ENCODE measurements at regions not wholly inside any gene's neighbourhood (a gene's known extent, or its start where the extent isn't known, plus 50 kb on each side); places are given as distances from the start of the nearest gene placed in this dataset.

DNA sequence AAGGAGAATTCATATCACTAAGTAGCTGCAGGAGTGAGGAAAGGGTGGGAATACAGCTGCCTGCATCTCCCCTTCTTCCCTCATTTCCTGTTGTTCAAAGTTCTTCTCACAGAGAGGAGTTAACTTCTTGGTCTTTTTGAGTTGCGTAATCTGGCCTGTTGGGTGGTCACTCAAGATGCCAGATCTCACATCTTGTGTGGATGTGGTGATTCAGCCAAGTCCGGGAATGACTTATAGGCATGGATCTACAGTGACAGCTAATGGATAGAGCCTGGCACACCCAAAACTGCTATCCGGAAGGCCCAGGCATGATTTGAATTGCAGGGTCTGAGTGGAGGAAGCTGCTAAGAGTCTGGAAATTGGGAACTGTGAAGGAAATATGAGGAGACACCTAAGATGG, 100.2 kb upstream of the SLC35B3 start:
- no peak for ATAC-seq (replicated peaks)
- no peak overlapping the region for H3K27ac Mint-ChIP-seq
- no peaks in the 10 kb centered on the region for H3K27me3 Mint-ChIP-seq
- no peaks in the 10 kb centered on the region for H3K4me1 Mint-ChIP-seq
- H3K4me3 Mint-ChIP-seq: no peak overlapping the region
- H3K36me3 Mint-ChIP-seq (ENCODE audit: low read depth): no peaks in the 10 kb centered on the region
- peaks cover 23% of the 10 kb centered on the region for H3K9me3 Mint-ChIP-seq

DNA sequence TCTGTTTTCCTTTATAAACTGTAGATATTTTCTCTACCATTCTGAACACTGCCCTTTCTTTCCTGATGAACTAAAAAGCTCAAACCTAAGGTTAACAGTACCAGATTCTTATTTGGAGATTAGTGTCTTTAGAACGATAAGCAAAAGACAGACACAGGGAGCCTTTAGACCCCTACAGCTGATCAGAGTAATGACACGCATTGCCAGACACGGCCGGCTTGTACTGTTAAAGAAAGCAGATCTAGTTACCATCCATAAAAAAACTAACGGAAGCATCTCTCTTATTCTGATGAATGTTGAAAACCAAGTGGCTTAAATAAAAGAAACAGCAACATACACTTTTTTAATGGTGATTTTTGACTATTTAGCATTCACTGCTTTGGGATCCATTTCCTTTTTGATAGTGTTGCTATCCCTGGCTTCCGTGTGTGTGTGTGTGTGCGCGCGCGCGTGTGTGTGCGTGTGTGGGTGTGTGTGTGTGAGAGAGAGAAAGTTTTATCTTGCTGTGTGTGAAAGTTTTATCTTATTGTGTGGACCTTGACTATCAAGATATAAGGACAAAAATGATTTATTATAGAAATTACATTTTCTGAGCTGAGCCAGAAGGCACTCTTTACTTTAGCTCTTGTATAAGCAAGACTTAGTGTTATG, 95.6 kb upstream of the SLC35B3 start:
- Mint-ChIP-seq H3K36me3 (ENCODE audit: low read depth) (no peaks in the 10 kb centered on the region), H3K4me1 (no peaks in the 10 kb centered on the region), H3K9me3 (peaks cover 6% of the 10 kb centered on the region), H3K4me3 (no peak overlapping the region), H3K27ac (no peak overlapping the region), H3K27me3 (no peaks in the 10 kb centered on the region)
- ATAC-seq (replicated peaks): no peak

GRCh38 chr6:8529250-8529649, 93.9 kb upstream of the SLC35B3 start:
- Mint-ChIP-seq H3K4me1 (no peaks in the 10 kb centered on the region), H3K27ac (no peak overlapping the region), H3K27me3 (no peaks in the 10 kb centered on the region), H3K4me3 (no peak overlapping the region), H3K9me3 (peaks cover 6% of the 10 kb centered on the region), H3K36me3 (ENCODE audit: low read depth) (no peaks in the 10 kb centered on the region)
- no peak for ATAC-seq (replicated peaks)

- ATAC-seq (replicated peaks): no peak
- no peaks in the 10 kb centered on the region for H3K27me3 Mint-ChIP-seq
- H3K4me1 Mint-ChIP-seq: no peaks in the 10 kb centered on the region
- H3K4me3 Mint-ChIP-seq: no peak overlapping the region
- no peak overlapping the region for H3K27ac Mint-ChIP-seq
- no peaks in the 10 kb centered on the region for H3K36me3 Mint-ChIP-seq (ENCODE audit: low read depth)
- peaks cover 6% of the 10 kb centered on the region for H3K9me3 Mint-ChIP-seq
These were observed 92.5 kb upstream of the SLC35B3 start for GRCh38 chr6:8527818-8528217.

DNA sequence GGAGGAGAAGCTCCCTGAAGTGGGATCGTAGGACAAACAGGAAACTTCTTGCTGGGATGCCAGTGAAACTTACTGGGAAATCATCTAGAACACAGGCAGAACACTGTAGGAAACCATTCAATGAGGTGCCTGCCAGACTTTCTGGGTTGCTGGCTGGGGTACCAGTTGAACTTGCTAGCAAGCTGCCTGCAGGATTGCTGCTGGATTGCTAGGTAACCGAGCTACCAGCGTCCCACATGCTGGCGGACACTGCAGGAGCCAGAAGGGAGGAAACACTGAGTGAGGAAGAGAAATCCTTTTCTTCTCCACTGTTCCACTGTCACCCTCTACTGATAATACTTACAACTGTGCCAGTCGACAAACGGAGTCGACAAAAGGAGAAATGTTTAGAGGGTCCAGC, 91.3 kb upstream of the SLC35B3 start:
- no peak for ATAC-seq (replicated peaks)
- Mint-ChIP-seq H3K27ac (no peak overlapping the region), H3K4me1 (no peaks in the 10 kb centered on the region), H3K4me3 (no peak overlapping the region), H3K36me3 (ENCODE audit: low read depth) (no peaks in the 10 kb centered on the region), H3K27me3 (no peaks in the 10 kb centered on the region), H3K9me3 (no peaks in the 10 kb centered on the region)

- Mint-ChIP-seq H3K27ac (no peak overlapping the region), H3K27me3 (no peaks in the 10 kb centered on the region), H3K36me3 (ENCODE audit: low read depth) (no peaks in the 10 kb centered on the region), H3K4me1 (no peaks in the 10 kb centered on the region), H3K4me3 (no peak overlapping the region), H3K9me3 (peaks cover 4% of the 10 kb centered on the region)
- no peak for ATAC-seq (replicated peaks)
These were observed 90.0 kb upstream of the SLC35B3 start for GRCh38 chr6:8525370-8525769.

DNA sequence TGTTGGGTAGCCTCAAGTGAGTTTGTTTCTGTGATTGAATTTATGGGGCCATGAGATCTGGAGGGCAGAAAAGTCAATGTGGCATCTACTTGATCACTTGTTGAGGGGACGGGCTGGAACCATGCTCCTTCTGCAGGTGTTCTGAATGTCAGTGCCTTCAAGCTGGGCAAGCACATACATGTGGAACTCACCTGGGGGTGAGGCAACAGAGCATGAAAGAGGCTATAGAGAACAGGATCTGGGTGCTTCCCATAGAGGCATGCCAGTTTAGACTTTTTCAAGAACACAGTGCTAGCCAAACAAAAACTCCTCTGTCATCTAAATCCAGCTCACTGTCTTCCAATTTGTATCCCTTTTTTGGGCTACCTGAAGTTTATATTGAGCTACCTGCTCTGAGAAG, 77.8 kb upstream of the SLC35B3 start:
- Mint-ChIP-seq H3K4me1 (no peaks in the 10 kb centered on the region), H3K36me3 (ENCODE audit: low read depth) (no peaks in the 10 kb centered on the region), H3K27ac (no peak overlapping the region), H3K27me3 (no peaks in the 10 kb centered on the region), H3K4me3 (no peak overlapping the region), H3K9me3 (no peaks in the 10 kb centered on the region)
- ATAC-seq (replicated peaks): no peak

- no peaks in the 10 kb centered on the region for H3K9me3 Mint-ChIP-seq
- ATAC-seq (replicated peaks): no peak
- H3K27me3 Mint-ChIP-seq: no peaks in the 10 kb centered on the region
- no peak overlapping the region for H3K4me3 Mint-ChIP-seq
- no peaks in the 10 kb centered on the region for H3K4me1 Mint-ChIP-seq
- H3K27ac Mint-ChIP-seq: no peak overlapping the region
- H3K36me3 Mint-ChIP-seq (ENCODE audit: low read depth): no peaks in the 10 kb centered on the region
These were observed 71.9 kb upstream of the SLC35B3 start for GRCh38 chr6:8507286-8507685.

- Mint-ChIP-seq H3K9me3 (no peaks in the 10 kb centered on the region), H3K27ac (no peak overlapping the region), H3K27me3 (no peaks in the 10 kb centered on the region), H3K36me3 (ENCODE audit: low read depth) (no peaks in the 10 kb centered on the region), H3K4me3 (no peak overlapping the region), H3K4me1 (no peaks in the 10 kb centered on the region)
- no peak for ATAC-seq (replicated peaks)
These were observed 70.8 kb upstream of the SLC35B3 start for GRCh38 chr6:8506126-8506525.

DNA sequence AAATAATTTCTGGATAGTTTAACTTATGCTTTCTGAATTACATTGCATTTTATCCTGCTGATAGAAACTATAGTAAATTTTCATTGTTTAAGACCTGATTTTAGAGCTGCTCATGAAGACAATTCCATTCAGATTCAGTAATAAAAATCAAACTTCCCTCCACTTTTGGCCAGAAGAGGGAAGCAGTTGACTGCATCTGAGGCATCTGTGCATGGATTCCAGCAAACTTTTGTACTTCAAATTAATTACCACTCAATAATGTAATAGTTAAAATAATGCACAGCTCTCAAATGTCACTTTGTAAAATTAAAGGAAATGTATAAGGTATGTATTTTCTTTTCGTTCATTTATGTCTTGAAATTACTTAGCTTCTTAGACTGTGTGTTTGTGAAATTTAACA, 64.2 kb upstream of the SLC35B3 start:
- Mint-ChIP-seq H3K4me3 (no peak overlapping the region), H3K36me3 (ENCODE audit: low read depth) (no peaks in the 10 kb centered on the region), H3K27me3 (peaks cover 3% of the 10 kb centered on the region), H3K4me1 (no peaks in the 10 kb centered on the region), H3K9me3 (no peaks in the 10 kb centered on the region), H3K27ac (no peak overlapping the region)
- ATAC-seq (replicated peaks): no peak

- H3K9me3 Mint-ChIP-seq: no peaks in the 10 kb centered on the region
- no peak overlapping the region for H3K4me3 Mint-ChIP-seq
- no peak for ATAC-seq (replicated peaks)
- H3K27ac Mint-ChIP-seq: no peak overlapping the region
- H3K27me3 Mint-ChIP-seq: peaks cover 3% of the 10 kb centered on the region
- no peaks in the 10 kb centered on the region for H3K4me1 Mint-ChIP-seq
- no peaks in the 10 kb centered on the region for H3K36me3 Mint-ChIP-seq (ENCODE audit: low read depth)
These were observed 59.4 kb upstream of the SLC35B3 start for GRCh38 chr6:8494730-8495129.

DNA sequence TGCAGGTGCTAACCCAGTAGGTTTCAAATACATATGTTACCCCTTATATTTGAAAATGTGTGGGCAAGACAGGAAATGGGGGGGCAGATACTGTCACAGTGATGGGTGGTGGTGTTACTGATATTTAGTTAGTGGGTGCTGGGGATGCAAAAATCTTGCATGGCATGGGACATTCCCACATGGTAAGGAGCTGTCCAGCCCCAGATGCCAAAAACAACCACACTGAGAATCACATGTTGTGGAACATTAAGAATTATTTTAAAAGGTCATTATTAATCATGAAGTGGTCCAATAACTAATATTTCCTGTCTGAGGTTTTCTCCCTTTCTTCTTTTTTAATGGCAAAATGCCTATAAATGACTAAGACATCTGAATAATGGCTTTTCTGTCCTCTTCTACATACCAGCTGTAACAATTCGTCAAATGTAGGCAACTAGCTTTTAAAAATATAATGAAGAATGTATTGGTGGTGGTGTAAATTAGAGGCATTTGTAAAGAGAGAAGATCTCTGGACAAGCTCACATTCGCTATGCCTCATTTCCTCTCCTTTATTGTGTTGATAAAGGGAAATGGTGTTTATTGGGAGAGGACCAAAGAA, 57.3 kb upstream of the SLC35B3 start:
- H3K27ac Mint-ChIP-seq: no peak overlapping the region
- H3K36me3 Mint-ChIP-seq (ENCODE audit: low read depth): no peaks in the 10 kb centered on the region
- H3K27me3 Mint-ChIP-seq: peaks cover 3% of the 10 kb centered on the region
- H3K4me1 Mint-ChIP-seq: no peaks in the 10 kb centered on the region
- ATAC-seq (replicated peaks): no peak
- no peaks in the 10 kb centered on the region for H3K9me3 Mint-ChIP-seq
- H3K4me3 Mint-ChIP-seq: no peak overlapping the region

Data from activated T-helper 17 cell treated with anti-CD3 and anti-CD28 coated beads, Interleukin-2, amount 50 U/mL, for 72 hours (primary cell).